ENCODE measurements at regions not wholly inside any gene's neighbourhood (a gene's known extent, or its start where the extent isn't known, plus 50 kb on each side); places are given as distances from the start of the nearest gene placed in this dataset.

DNA sequence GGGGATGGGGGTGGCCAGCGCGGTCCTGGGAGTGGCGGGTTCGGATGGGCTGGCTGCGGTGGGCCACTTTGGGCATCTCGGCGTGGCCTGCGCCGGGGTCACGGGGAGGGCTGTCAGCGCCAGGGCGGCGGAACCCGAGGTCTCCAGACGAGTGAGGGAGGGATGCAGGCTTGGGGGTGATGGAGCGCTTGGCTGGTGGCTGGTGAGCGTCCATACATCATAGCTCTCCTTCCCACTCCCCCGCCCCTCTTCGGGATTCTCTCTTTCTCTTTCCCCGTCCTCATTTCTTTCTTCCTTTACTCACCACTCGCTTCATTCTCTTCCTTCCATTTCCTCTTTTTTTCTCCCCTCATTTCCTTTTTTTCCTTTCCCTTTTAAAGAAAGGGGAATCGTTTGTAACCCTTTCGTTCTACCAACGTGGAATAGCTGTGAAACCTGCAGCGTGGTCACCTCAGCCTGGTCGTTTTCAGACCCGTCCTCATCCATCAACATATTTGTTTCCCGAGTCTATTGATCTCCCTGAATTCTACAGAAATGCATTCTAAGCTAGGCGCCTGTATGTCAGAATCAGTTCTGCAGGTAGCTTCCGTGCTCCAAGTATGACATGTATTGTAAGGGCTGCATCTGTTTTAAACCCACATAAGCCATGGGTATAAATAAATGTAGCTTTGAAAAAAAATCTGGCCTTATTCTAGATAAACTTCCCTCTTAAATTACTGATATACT is 260.3 kb upstream of the E2F7 start:
- DNase-seq (ENCODE audit: low spot score): no peak
- TF ChIP-seq, protein P1, sequence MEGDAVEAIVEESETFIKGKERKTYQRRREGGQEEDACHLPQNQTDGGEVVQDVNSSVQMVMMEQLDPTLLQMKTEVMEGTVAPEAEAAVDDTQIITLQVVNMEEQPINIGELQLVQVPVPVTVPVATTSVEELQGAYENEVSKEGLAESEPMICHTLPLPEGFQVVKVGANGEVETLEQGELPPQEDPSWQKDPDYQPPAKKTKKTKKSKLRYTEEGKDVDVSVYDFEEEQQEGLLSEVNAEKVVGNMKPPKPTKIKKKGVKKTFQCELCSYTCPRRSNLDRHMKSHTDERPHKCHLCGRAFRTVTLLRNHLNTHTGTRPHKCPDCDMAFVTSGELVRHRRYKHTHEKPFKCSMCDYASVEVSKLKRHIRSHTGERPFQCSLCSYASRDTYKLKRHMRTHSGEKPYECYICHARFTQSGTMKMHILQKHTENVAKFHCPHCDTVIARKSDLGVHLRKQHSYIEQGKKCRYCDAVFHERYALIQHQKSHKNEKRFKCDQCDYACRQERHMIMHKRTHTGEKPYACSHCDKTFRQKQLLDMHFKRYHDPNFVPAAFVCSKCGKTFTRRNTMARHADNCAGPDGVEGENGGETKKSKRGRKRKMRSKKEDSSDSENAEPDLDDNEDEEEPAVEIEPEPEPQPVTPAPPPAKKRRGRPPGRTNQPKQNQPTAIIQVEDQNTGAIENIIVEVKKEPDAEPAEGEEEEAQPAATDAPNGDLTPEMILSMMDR (IDR thresholded peaks at IDR 0.05): no peak
- peak; percentile 56 for ATAC-seq (ENCODE audit: low FRiP score)

DNA sequence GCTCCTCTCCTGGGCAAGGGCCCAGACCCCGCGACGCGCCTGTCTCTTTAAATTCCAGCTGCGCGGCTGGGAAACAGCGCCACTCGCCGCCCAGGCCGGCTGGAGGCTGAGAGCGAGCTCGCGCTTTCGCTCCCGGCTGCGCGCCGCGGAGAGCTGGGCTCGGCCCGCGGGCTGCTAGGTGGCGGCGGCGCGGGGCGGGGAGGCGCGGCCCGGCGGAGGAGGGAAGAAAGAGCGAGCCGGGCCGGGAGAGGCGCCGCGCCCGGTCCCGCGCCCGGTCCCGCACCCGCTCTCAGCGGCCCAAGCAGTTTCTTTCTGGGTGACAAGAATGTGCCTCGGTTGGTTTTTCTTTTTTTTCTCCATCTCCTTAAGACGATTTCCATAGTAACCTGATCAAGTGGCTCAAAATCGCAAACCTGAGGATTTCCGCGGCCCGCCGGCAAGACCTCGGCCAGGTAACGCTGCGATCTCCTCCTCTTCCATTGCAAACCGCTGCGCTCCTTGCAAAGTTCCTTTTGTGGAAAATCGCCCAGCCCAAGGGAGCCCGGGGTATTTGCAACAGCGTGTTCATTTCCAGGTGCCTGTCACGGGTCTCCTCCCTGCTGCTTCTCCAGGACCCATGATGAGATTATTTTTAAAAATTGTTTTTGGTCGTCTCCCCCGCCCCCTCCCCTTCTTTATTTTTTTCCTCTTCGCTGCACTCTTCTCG is 259.5 kb upstream of the E2F7 start:
- ATAC-seq (ENCODE audit: low FRiP score) (peak; percentile 94), DNase-seq (ENCODE audit: low spot score) (no peak)
- TF ChIP-seq, protein P1 (IDR thresholded peaks at IDR 0.05): peak in 1 of 3 donors; percentile 5

DNA sequence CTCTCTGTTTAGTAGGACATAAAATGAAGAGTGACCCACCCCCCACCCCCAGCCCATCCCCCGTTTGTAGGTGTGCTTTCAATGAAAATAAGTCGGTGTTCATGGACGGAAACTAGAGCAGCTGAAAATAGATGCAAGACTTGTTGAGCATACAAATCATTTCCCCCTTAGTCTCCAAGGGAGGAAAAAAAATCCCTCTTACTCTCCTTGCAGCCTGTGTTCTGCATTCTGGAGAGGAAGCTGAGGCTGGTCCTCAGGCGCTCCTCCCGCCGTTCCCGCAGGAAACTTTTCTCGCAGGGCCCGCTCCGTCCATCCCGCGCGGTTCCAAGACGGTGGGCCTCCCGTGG is 259.0 kb upstream of the E2F7 start:
- no peak for DNase-seq (ENCODE audit: low spot score)
- TF ChIP-seq, protein P1 (IDR thresholded peaks at IDR 0.05): no peak
- no peak for ATAC-seq (ENCODE audit: low FRiP score)

DNA sequence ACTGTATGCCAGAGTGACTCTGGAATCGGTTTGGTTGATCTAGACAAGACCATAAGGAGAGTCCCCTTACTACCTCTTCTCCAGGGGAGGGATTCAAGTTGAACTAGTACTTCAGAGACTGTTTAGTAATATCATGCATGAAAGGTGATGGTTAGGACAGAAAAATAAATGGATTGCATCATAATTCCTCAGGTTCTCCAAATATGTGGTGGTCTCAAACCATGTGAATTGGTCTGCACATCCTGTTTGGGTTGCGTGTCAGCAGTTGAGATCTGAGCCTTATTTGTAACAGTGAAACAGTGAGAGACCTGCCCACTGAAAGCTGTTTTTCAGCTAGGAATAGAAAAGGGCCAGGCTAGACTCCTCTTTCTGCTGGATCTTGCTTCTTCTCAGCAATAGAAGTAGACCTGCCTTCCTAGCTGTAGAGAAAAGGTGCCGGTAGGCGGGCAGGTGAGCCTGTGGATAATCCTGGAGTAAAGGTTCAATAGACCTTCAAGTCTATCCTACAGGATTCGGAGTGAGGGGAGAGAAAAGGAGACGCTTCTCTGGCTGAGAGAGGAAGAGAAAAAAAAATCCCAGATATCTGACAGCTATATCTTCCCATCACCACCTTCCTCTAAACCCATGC is 258.5 kb upstream of the E2F7 start:
- TF ChIP-seq, protein P1 (IDR thresholded peaks at IDR 0.05): no peak
- ATAC-seq (ENCODE audit: low FRiP score) (no peak), DNase-seq (ENCODE audit: low spot score) (no peak)

DNA sequence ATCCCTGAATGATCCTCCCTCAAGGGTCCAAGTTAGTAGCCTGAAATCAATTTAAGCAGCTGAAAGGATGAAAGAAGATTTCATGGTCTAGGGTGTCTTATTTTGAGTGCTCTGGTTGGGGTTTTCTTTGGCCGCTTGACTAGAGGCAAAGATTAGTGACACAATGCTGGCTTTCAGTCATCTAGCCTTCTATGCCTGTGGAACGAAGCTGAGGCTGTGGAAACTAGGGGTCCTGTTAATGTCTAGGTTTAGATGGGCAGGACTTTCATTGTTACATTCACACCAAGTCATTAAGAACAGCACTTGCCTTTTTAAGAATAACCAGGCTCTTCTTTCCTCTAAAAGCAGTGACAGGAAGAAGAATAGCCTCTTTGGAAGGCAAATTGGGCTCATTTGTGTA is 253.8 kb upstream of the E2F7 start:
- TF ChIP-seq, protein P1 (IDR thresholded peaks at IDR 0.05): no peak

DNA sequence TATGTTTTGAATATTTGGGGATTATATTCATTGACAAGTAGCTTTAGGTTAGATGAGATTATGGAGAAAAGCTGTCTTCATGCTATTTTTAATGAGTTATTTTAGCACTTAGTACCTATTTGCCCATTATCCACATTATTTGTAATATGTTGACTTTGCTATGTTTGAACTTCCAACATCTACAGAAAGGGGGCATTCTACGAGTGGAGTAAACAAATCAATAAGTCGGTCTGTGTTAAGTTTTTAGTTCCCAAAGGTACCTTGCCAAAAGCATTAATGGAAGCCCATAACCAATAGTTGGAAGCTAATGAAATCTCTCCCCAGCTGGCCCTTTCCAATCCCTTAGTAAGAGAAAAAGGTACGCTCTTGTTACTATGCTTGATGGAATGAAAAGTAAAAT is 250.0 kb upstream of the E2F7 start:
- TF ChIP-seq, protein P1 (IDR thresholded peaks at IDR 0.05): no peak

More for the DNA sequence above, 253.8 kb upstream of the E2F7 start:
- no peak for DNase-seq (ENCODE audit: low spot score)
- no peak for ATAC-seq (ENCODE audit: low FRiP score)

More for the DNA sequence above, 250.0 kb upstream of the E2F7 start:
- ATAC-seq (ENCODE audit: low FRiP score) (no peak), DNase-seq (ENCODE audit: low spot score) (no peak)

Measured in omental fat pad (tissue), 3 donors.